HG03378 (cell line): ENCODE measurements at regions not wholly inside any gene's neighbourhood (a gene's known extent, or its start where the extent isn't known, plus 50 kb on each side); places are given as distances from the start of the nearest gene placed in this dataset.

Experiments
- ATAC-seq: cut with Tn5 transposase; IDR thresholded peaks from one replicate; pipeline ENCODE4 v1.9.1; 2021; ENCODE audit warnings: mild to moderate bottlenecking, moderate library complexity; ENCODE audit not compliant: unreplicated experiment

DNA sequence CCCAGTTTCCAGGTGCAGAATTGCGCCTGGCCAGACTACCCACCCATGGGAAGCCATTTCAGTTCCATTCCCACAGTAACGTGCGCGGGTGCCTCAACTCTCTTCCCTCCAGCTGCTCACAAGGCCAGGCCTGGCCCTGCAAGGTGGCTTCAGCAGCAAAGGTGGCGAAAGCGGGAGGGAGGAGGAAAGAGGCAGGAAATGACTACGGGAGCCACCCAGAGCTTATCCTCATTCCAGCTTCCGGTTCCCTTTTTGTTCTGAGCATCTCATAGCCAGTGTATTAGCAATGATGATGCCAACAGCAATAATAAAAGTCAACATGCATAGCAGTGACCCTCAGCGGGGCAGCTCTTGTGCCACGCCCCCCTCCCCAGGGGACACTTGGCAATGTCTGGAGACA, 101.5 kb upstream of the BOD1 start:
- no peak for ATAC-seq

DNA sequence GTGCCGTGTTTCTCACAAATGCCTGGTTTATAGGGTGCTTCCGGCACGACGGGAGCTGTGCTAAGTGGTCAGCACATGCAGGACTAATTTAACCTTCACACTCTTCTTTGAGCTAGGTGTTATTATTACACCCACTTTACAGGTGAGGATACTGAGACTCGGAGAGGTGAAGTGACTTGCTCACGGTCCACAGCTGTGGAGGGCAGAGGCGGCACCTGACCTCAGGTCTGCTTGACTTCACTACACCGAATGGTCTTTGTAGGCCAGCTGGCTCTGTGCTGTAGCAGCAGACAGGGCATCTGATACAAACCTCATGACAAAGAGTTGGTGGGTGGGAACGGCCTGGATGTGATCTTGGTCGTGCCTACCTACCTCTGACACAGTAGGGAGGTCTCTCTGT, 102.0 kb upstream of the BOD1 start:
- ATAC-seq = no peak

GRCh38 chr5:173719731-173720082, 103.3 kb upstream of the BOD1 start:
- no peak for ATAC-seq

GRCh38 chr5:173720286-173720952, 104.0 kb upstream of the BOD1 start:
- no peak for ATAC-seq

DNA sequence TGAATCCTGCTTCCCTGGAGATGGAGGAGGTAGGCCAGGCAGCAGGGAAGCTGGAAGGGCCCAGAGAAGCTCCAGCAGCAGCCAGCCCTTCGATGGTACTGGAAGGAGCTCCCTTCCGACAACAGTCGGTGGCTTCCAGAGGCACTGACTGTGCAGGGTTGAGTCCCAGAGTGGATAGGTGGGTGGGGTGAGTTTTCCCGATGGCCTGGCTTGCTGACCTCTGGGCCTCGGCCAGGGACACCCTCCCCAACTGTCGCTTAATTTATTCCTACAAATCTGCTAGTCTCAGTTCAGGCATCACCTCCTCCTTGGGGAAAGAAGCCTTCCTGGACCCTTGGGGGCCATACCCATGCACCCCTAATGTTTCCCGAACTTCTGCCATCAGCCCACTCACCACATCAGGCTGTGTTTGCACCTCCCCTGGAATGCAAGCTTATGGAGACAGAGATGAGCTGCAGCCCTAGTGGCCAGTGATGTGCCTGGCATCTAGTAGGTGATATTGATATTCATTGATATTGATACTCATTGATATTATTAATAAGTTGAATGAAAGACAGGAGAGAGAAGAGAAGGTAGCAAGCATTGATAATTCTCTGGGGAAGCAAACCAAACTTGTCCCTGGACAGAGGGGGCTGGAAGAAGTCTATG, 104.6 kb upstream of the BOD1 start:
- no peak for ATAC-seq

DNA sequence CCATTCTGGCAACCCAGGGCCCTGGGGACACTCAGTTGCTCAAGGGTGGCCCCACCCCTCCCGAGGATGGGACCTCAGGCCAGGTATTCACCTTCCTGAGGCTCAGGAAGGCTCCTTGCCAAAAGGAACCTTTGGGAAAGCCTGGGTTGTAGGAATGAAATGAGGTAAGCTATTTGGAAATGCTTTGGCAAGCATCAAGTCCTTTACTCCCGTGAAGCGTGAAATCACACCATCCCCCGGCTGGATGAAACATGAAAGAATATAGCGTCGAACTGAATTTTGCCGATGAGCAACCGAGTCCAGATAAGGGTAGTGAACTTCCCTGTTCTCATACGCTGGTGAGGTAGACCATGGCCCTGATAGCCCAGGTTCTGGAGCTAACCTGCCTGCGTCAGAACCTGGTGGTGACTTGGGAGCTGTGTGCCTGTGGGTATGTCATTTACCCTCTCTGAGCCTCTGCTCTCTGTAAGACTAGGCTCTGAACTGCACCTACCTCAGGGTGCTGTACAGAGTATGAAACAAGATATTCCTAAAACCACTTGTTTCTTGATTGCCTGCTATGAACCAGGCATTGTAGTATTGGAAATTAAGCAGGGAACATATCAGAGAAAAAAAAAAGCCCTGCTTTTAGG, 105.3 kb upstream of the BOD1 start:
- ATAC-seq = no peak

- ATAC-seq = no peak
Measured at GRCh38 chr5:173726846-173727557, 110.6 kb upstream of the BOD1 start.

DNA sequence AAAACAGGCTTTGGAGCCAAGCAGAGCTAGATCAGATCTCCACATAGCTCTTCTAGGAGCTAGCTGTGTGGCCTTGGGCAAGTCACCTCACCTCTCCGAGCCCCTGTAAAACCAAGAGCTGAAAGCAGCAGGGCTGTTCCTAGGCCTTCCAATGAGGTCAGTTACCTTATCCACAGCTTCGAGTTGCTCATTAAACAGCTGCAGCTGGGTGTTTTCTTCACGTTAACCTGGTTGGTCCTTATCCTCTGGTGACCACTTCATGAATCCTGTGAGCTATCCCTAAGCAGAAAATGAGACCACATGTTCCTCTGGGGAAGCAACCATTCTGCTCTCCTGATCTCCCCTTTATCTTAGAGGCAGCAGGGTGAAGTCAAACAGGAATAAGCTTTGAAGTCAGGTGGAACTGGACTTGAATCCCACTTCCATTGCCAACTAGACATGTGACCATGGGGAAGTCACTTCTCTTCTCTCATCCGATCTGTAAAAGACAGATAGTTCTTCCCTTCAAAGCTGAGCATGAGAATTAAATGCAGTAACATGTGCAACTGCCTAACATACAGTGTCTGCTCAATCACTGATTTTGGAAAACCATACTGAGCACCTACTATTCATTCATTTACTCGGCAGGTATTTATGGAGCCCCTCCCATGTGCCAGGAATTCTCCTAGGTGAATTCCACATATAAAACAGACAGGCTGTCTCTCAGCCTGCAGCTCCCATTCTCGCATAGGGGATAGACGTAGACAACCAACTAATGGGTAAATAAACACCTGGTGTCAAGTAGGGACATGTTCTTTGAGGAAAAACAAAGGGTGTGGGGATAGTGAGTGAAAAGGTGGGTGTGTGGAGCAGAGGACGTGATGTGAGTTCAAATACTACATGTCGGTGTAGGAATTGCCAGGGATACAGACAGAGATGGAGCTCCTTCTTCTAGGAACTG, 111.7 kb upstream of the BOD1 start:
- no peak for ATAC-seq

DNA sequence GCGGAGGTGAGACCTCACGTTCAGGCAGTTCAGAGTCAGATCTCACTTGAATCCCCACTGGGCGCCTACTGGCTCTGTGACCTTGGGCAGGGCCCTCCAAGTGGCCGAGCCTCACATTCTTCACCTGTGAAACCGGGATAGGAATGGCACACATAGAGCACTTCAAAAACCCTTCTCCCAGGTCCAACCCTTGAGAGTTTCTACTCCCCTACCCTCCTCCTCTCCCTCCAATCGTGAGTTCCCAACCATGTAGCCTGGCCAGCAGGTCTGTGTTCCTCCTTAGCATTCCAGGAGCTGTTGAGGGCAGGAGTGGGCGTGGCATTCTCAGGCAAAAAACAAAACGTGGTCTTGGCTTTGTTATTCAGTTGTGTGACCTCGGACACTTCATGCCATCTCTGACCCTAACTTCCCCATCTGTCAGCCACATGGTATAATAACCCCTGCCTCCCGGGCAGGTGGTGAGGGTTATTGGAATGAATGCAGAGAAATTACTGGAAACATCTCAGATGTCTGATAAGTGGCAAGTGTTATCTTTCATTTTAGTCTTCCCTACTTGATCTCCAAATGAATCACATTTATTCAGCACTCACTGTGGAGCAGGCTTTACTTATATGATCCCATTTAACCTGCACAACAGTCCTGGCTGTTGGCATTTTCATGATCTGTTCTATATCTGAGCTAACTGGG, 112.8 kb upstream of the BOD1 start:
- no peak for ATAC-seq

GRCh38 chr5:173730632-173731298, 114.3 kb upstream of the BOD1 start:
- no peak for ATAC-seq

DNA sequence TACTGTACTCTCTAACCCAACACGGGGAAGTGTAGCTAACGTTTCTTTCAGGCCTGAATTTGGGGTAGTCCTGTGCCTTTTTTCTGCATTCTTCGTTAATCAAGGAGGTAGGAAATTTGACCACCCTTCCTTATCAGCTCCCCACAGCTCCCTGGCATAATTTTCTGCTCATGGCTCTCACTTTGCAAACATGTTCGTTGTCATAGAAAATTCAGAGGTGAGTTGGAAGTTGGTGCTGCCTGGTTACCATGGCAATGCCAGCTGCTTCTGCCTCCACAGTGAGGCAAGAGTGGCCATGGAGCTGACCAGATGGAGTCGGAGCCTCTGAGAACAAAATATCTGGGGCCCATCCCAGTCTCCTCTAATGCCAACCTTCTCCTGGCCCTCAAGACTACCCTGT, 116.6 kb upstream of the BOD1 start:
- no peak for ATAC-seq

GRCh38 chr5:173733425-173733824, 117.0 kb upstream of the BOD1 start:
- ATAC-seq = no peak

GRCh38 chr5:173733831-173734501, 117.5 kb upstream of the BOD1 start:
- ATAC-seq = peak; percentile 48

- ATAC-seq = no peak
Measured at GRCh38 chr5:173734716-173735115, 118.3 kb upstream of the BOD1 start.

- no peak for ATAC-seq
Measured at GRCh38 chr5:173735184-173735583, 118.7 kb upstream of the BOD1 start.

- ATAC-seq = no peak
Measured at GRCh38 chr5:173735691-173736090, 119.2 kb upstream of the BOD1 start.

GRCh38 chr5:173736374-173736773, 119.9 kb upstream of the BOD1 start:
- ATAC-seq = no peak

DNA sequence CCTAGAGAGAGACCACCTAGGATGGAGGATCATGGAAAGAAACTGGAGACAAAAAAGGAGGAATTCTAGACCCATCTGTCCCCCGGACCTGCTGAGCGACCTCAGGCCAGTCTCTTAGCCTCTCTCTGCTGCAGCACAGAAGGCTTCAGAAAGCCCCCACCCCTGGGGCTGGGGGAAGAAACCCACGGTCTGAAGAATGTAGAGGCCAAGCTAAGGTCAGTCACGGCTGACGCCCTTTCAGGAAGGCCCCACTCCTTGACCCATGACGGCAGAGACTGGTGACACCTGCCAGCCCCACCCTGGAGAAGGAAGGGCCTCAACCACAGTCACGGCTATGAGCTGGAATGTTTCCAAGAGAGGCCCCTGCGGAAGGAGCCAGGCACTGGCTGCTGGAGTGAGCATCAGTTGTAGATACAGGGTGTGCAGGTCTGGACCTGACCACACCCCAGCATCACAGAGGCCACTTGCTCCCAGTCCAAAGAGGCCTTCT, 120.5 kb upstream of the BOD1 start:
- peak; percentile 84 for ATAC-seq

GRCh38 chr5:173739741-173740140, 123.3 kb upstream of the BOD1 start:
- ATAC-seq = no peak
